IMR-90 (cell line): ENCODE measurements at regions not wholly inside any gene's neighbourhood (a gene's known extent, or its start where the extent isn't known, plus 50 kb on each side); places are given as distances from the start of the nearest gene placed in this dataset.

ENCODE experiments used
- ATAC-seq: fragments of 200-7000 bp; cut with Tn5 transposase; 2 replicates; pipeline ENCODE4 v1.9.1; 2020; ENCODE audit warnings: low read depth, mild to moderate bottlenecking, moderate library complexity
- BruUV-seq: library from RNA; stranded (reverse); fragments of 400-500 nt; replicated peaks from 2 replicates; lab custom pipeline; 2021; lab: Mats Ljungman, UMichigan
- CTCF ChIA-PET: fragments of 300-600 bp; formaldehyde crosslinking; extraction: SDS; loops from one replicate; lab custom pipeline; 2021; ENCODE audit warnings: antibody characterized with exemption; lab: Yijun Ruan, JAX
- POLR2A ChIA-PET: fragments of 300-600 bp; sonication (Branson Sonifier 250); formaldehyde crosslinking; loops from one replicate; lab custom pipeline; 2022; ENCODE audit warnings: antibody characterized with exemption; ENCODE audit not compliant: unreplicated experiment; lab: Charles Lee
- DNase-seq: peaks from one replicate; pipeline ENCODE4 v3.0.0; 2013
- H2AFZ ChIP-seq: replicated peaks from 2 replicates; pipeline ENCODE3; 2013; ENCODE audit warnings: low read length, mild to moderate bottlenecking; ENCODE audit not compliant: poor library complexity
- H2AK5ac ChIP-seq: 2 replicates; pipeline ENCODE4 v1.6.1; 2013; ENCODE audit warnings: low read depth, low read length, inconsistent platforms
- H2AK9ac ChIP-seq: replicated peaks from 2 replicates; pipeline ENCODE3; 2013; ENCODE audit warnings: mild to moderate bottlenecking, low read depth, low read length, moderate library complexity; ENCODE audit not compliant: poor library complexity
- H2BK120ac ChIP-seq: 2 replicates; pipeline ENCODE4 v1.6.1; 2013; ENCODE audit warnings: low read depth, low read length, inconsistent platforms
- H2BK15ac ChIP-seq: 3 replicates; pipeline ENCODE4 v1.6.1; 2013; ENCODE audit warnings: low read depth, low read length, inconsistent platforms
- H2BK20ac ChIP-seq: 2 replicates; pipeline ENCODE4 v1.6.1; 2013; ENCODE audit warnings: low read depth, mild to moderate bottlenecking, inconsistent platforms, low read length, moderate library complexity
- H2BK5ac ChIP-seq: 2 replicates; pipeline ENCODE4 v1.6.1; 2013; ENCODE audit warnings: mild to moderate bottlenecking, low read depth, low read length, inconsistent platforms; ENCODE audit not compliant: poor library complexity, severe bottlenecking
- H3K14ac ChIP-seq: replicated peaks from 2 replicates; pipeline ENCODE4 v1.6.1; 2013; ENCODE audit warnings: low read depth, low read length, inconsistent platforms
- H3K18ac ChIP-seq: 2 replicates; pipeline ENCODE4 v1.6.1; 2013; ENCODE audit warnings: low read depth, low read length, control low read depth
- H3K23ac ChIP-seq: 2 replicates; pipeline ENCODE4 v1.6.1; 2013; ENCODE audit warnings: low read depth, low read length, inconsistent platforms
- H3K27ac ChIP-seq: 2 replicates; pipeline ENCODE4 v1.5.1; 2013; ENCODE audit warnings: mild to moderate bottlenecking, control low read depth, low read length; ENCODE audit not compliant: insufficient read depth
- H3K27me3 ChIP-seq: 2 replicates; pipeline ENCODE4 v1.6.1; 2013; ENCODE audit warnings: low read length; ENCODE audit not compliant: control insufficient read depth, insufficient read depth
- H3K36me3 ChIP-seq: 2 replicates; pipeline ENCODE4 v1.6.1; 2013; ENCODE audit warnings: low read length, mixed read lengths; ENCODE audit not compliant: control insufficient read depth, insufficient read depth
- H3K4ac ChIP-seq: 2 replicates; pipeline ENCODE4 v1.6.1; 2013; ENCODE audit warnings: low read depth, low read length, inconsistent platforms
- H3K4me1 ChIP-seq: 2 replicates; pipeline ENCODE4 v1.6.1; 2013; ENCODE audit warnings: low read length, mixed read lengths; ENCODE audit not compliant: control insufficient read depth, insufficient read depth
- H3K4me2 ChIP-seq: 2 replicates; pipeline ENCODE4 v1.6.1; 2013; ENCODE audit warnings: low read depth, mild to moderate bottlenecking, control low read depth, low read length, moderate library complexity
- H3K4me3 ChIP-seq: 2 replicates; pipeline ENCODE4 v1.5.1; 2013; ENCODE audit warnings: low read depth, mild to moderate bottlenecking, control low read depth, low read length, moderate library complexity; ENCODE audit not compliant: insufficient read depth
- H3K56ac ChIP-seq: 2 replicates; pipeline ENCODE4 v1.6.1; 2013; ENCODE audit warnings: low read length, inconsistent platforms; ENCODE audit not compliant: insufficient read depth; ENCODE audit errors: extremely low read depth
- H3K79me1 ChIP-seq, 2 experiments: 2 replicates each; pipeline ENCODE4 v1.6.1; 2013; ENCODE audit warnings: low read length in 2 of 2, inconsistent platforms in 1 of 2, low read depth in 1 of 2
- H3K9ac ChIP-seq: 2 replicates; pipeline ENCODE4 v1.6.1; 2013; ENCODE audit warnings: low read depth, low read length, control low read depth
- H3K9me1 ChIP-seq: 2 replicates; pipeline ENCODE4 v1.6.1; 2013; ENCODE audit warnings: low read length, inconsistent platforms; ENCODE audit not compliant: insufficient read depth
- H3K9me3 ChIP-seq: 2 replicates; pipeline ENCODE4 v1.6.1; 2013; ENCODE audit warnings: low read length; ENCODE audit not compliant: control insufficient read depth, insufficient read depth
- H4K20me1 ChIP-seq: 2 replicates; pipeline ENCODE4 v1.6.1; 2013; ENCODE audit warnings: low read length, inconsistent platforms; ENCODE audit not compliant: insufficient read depth
- H4K5ac ChIP-seq: 2 replicates; pipeline ENCODE4 v1.6.1; 2013; ENCODE audit warnings: mild to moderate bottlenecking, low read depth, low read length, control low read depth
- H4K8ac ChIP-seq, 2 experiments: 2 replicates each; pipeline ENCODE4 v1.6.1; 2013; ENCODE audit warnings: low read depth in 2 of 2, low read length in 2 of 2, control low read depth in 1 of 2, inconsistent platforms in 1 of 2
- H4K91ac ChIP-seq: 2 replicates; pipeline ENCODE4 v1.6.1; 2013; ENCODE audit warnings: low read depth, low read length, inconsistent platforms; ENCODE audit not compliant: insufficient read depth
- BHLHE40 ChIP-seq: fragments of 150-350 bp; IDR thresholded peaks from 2 replicates; pipeline ENCODE4 v1.6.1; 2016; ENCODE audit warnings: mild to moderate bottlenecking, low read depth, low read length
- CEBPB ChIP-seq: IDR thresholded peaks from 2 replicates; pipeline ENCODE4 v1.6.1; 2012; ENCODE audit warnings: low read depth, low read length, improper control_type of control experiment
- CHD1 ChIP-seq: IDR thresholded peaks from 2 replicates; pipeline ENCODE4 v1.6.1; 2012; ENCODE audit warnings: low read depth, low read length, improper control_type of control experiment
- CTCF ChIP-seq: conservative IDR thresholded peaks from 2 replicates; pipeline ENCODE4 v1.5.1; 2012; ENCODE audit warnings: mild to moderate bottlenecking, low read depth, low read length, improper control_type of control experiment
- FOS ChIP-seq: fragments of 150-350 bp; IDR thresholded peaks from 2 replicates; pipeline ENCODE4 v1.6.1; 2016; ENCODE audit warnings: low read depth, low read length
- MAFK ChIP-seq: IDR thresholded peaks from 2 replicates; pipeline ENCODE4 v1.6.1; 2012; ENCODE audit warnings: low read depth, low read length, improper control_type of control experiment
- MAZ ChIP-seq: IDR thresholded peaks from 2 replicates; pipeline ENCODE4 v1.6.1; 2012; ENCODE audit warnings: low read depth, mild to moderate bottlenecking, low read length, improper control_type of control experiment, moderate library complexity, borderline replicate concordance
- MXI1 ChIP-seq: IDR thresholded peaks from 2 replicates; pipeline ENCODE4 v1.6.1; 2012; ENCODE audit warnings: low read depth, mild to moderate bottlenecking, low read length, moderate library complexity, borderline replicate concordance
- NFE2L2 ChIP-seq: fragments of 150-350 bp; IDR thresholded peaks from 2 replicates; pipeline ENCODE4 v1.6.1; 2016; ENCODE audit warnings: low read depth, mild to moderate bottlenecking, low read length
- POLR2A ChIP-seq: IDR thresholded peaks from 2 replicates; pipeline ENCODE4 v1.6.1; 2012; ENCODE audit warnings: mild to moderate bottlenecking, low read depth, low read length
- RAD21 ChIP-seq: IDR thresholded peaks from 2 replicates; pipeline ENCODE4 v1.6.1; 2012; ENCODE audit warnings: low read length, improper control_type of control experiment
- RCOR1 ChIP-seq: IDR thresholded peaks from 2 replicates; pipeline ENCODE4 v1.6.1; 2012; ENCODE audit warnings: mild to moderate bottlenecking, low read length, improper control_type of control experiment; ENCODE audit not compliant: insufficient replicate concordance
- RFX5 ChIP-seq: IDR thresholded peaks from 2 replicates; pipeline ENCODE4 v1.8.0; 2012; ENCODE audit warnings: low read depth, mild to moderate bottlenecking, low read length, moderate library complexity
- SMC3 ChIP-seq: fragments of 150-350 bp; IDR thresholded peaks from 2 replicates; pipeline ENCODE4 v1.6.1; 2016; ENCODE audit warnings: low read depth, mild to moderate bottlenecking, antibody characterized with exemption, low read length, moderate library complexity
- USF2 ChIP-seq: fragments of 150-350 bp; IDR thresholded peaks from 2 replicates; pipeline ENCODE4 v1.6.1; 2017; ENCODE audit warnings: mild to moderate bottlenecking, antibody characterized with exemption, low read length, low read depth
- WGBS, 2 experiments: methylation state at CpG; one replicate each; pipeline versions ENCODE4 v1.1.5 to v1.1.7; 2013; ENCODE audit warnings: missing lambda C conversion rate in 2 of 2; ENCODE audit not compliant: insufficient read length in 1 of 2; ENCODE audit errors: extremely low coverage in 2 of 2; 5-methylcytosine and 5-hydroxymethylcytosine counted together
- dilution Hi-C: fragments of 300-500 bp; cut with HindIII; formaldehyde crosslinking; loops from one replicate; pipeline ENCODE4 v1.14.3; 2018; ENCODE audit warnings: low sequenced_read_pairs; ENCODE audit not compliant: unreplicated experiment
- in situ Hi-C: fragments of 300-500 bp; cut with MboI; formaldehyde crosslinking; loops from 3 replicates; pipeline ENCODE4 v1.14.3; 2019; ENCODE audit warnings: low sequenced_read_pairs, inconsistent platforms, mixed read lengths
- intact Hi-C: fragments of 100-400 bp; cut with micrococcal nuclease; formaldehyde crosslinking; loops from 2 replicates; pipeline ENCODE4 v1.10.0; 2022
- TF ChIP-seq, protein P1 (sequence below): fragments of 150-350 bp; IDR thresholded peaks from 2 replicates; pipeline ENCODE4 v1.6.1; 2016; ENCODE audit warnings: low read depth, mild to moderate bottlenecking, low read length, moderate library complexity, borderline replicate concordance

DNA sequence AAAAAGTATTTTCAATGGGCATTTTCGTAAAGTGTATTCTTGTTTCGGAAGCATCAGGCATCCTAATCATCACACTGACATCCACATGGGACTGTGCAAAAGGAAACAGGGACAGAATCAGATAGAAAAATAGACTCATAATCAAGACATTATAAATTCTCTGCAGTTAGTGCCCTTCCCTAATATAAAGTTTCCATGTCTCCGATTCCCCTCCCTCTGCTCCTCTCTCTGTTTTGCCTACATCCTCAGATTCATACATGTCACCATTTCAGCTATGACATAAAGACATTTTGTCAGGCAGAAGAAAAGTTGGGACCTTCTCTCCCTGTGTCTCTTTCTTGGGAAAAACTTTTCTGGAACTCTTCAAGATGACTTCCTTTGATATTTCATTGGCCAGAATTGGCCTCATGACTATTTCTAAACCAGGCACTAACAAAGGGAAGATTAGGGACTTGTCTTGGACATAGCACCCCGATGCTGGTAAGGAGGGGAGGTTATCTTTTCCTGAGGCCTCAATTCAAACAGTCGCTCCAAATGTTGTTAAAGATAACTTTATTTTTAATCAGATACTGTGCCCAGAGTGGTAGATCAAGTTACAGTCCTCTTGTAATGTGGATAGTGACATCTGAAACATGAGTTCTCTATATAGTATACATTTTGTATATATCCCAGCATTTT lies 212.1 kb upstream of the BTG1 start:
- no peaks in the 10 kb centered on the region for H4K20me1 ChIP-seq
- no peak for ATAC-seq
- H3K9me3 ChIP-seq, result no peaks in the 10 kb centered on the region

More for the DNA sequence above, 212.1 kb upstream of the BTG1 start:
- no peak overlapping the region for H2BK15ac ChIP-seq
- no peak overlapping the region for H2BK20ac ChIP-seq
- ChIA-PET CTCF (no interaction called here), POLR2A (no interaction called here)
- H3K79me1 ChIP-seq, result no peaks in the 10 kb centered on the region
- dilution Hi-C loops (no loop called here), in situ Hi-C loops (no loop called here), intact Hi-C loops (no loop called here)
- H3K9ac ChIP-seq, result no peak overlapping the region
- H3K18ac ChIP-seq, result no peak overlapping the region
- no peaks in the 10 kb centered on the region for H3K4me1 ChIP-seq
- no peak overlapping the region for H3K4me2 ChIP-seq
- H3K27ac ChIP-seq, result no peak overlapping the region
- H3K36me3 ChIP-seq, result no peaks in the 10 kb centered on the region
- no peak overlapping the region for H4K91ac ChIP-seq
- H3K56ac ChIP-seq, result no peak overlapping the region
- no TSS peak for BruUV-seq
- no peak overlapping the region for H2AK9ac ChIP-seq
- no peak overlapping the region for H2AK5ac ChIP-seq
- no peak overlapping the region for H2BK5ac ChIP-seq
- H3K14ac ChIP-seq, result no peak overlapping the region
- H3K4ac ChIP-seq, result no peak overlapping the region
- no peak overlapping the region for H2BK120ac ChIP-seq
- H2AFZ ChIP-seq, result no peak overlapping the region
- 80% methylated on average over 1 of the region's 5 CpGs; no CpG with 5 or more reads in 1 of the 2 experiments for WGBS, 2 experiments
- H3K27me3 ChIP-seq, result no peaks in the 10 kb centered on the region
- no peak for DNase-seq
- H3K4me3 ChIP-seq, result no peak overlapping the region
- no peak overlapping the region for H4K8ac ChIP-seq
- no peak for TF ChIP-seq MXI1
- no peak for TF ChIP-seq USF2
- TF ChIP-seq BHLHE40, result no peak
- TF ChIP-seq, protein P1, sequence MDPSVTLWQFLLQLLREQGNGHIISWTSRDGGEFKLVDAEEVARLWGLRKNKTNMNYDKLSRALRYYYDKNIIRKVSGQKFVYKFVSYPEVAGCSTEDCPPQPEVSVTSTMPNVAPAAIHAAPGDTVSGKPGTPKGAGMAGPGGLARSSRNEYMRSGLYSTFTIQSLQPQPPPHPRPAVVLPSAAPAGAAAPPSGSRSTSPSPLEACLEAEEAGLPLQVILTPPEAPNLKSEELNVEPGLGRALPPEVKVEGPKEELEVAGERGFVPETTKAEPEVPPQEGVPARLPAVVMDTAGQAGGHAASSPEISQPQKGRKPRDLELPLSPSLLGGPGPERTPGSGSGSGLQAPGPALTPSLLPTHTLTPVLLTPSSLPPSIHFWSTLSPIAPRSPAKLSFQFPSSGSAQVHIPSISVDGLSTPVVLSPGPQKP, result no peak
- no peak for TF ChIP-seq CEBPB
- no peak for TF ChIP-seq RFX5
- no peak for TF ChIP-seq POLR2A
- no peak for TF ChIP-seq RCOR1
- no peak for TF ChIP-seq CHD1
- no peak for TF ChIP-seq SMC3
- TF ChIP-seq MAFK, result no peak
- no peak for TF ChIP-seq MAZ
- no peak for TF ChIP-seq CTCF
- TF ChIP-seq NFE2L2, result no peak
- TF ChIP-seq FOS, result no peak
- no peak for TF ChIP-seq RAD21
- no peak overlapping the region for H3K23ac ChIP-seq
- H4K5ac ChIP-seq, result no peak overlapping the region
- H3K9me1 ChIP-seq, result no peaks in the 10 kb centered on the region
